ENCODE measurements at regions not wholly inside any gene's neighbourhood (a gene's known extent, or its start where the extent isn't known, plus 50 kb on each side); places are given as distances from the start of the nearest gene placed in this dataset.
"Not testable (repeated sequence)": the region's sequence is repeated elsewhere in the genome, so short reads cannot be mapped to it uniquely, and the experiment has no call there.

DNA sequence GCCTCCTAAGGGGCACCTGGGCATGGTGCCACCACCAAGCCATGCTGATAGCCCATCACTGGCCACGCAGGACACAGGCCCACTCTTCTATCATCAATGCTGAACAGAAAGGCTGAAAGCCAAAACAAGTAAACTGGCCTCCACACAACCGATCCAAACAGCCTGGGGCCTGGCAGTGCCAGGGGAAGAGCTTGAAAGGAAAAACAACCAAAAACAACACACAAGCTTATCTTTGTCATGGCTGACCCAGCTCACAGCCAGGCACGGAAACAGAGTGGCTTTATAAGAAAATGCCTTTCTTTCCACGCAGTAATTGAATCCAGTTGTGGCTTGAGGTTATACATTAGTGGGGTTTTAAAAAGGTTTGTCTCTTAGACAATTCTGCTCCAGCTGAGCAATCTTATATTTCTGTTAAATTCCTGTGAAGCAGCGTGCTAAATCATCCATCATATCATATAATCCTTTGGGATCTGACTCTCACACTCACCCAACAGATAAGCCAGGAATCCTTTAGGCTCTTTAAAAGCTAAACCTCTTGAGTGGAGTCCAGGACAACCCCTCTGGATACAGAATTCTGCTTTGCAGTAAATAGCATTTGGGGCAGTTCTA lies 65.4 kb upstream of the SLC22A16 start:
- TF ChIP-seq POLR2A (IDR thresholded peaks at IDR 0.05) = no peak
- TF ChIP-seq, protein P1, sequence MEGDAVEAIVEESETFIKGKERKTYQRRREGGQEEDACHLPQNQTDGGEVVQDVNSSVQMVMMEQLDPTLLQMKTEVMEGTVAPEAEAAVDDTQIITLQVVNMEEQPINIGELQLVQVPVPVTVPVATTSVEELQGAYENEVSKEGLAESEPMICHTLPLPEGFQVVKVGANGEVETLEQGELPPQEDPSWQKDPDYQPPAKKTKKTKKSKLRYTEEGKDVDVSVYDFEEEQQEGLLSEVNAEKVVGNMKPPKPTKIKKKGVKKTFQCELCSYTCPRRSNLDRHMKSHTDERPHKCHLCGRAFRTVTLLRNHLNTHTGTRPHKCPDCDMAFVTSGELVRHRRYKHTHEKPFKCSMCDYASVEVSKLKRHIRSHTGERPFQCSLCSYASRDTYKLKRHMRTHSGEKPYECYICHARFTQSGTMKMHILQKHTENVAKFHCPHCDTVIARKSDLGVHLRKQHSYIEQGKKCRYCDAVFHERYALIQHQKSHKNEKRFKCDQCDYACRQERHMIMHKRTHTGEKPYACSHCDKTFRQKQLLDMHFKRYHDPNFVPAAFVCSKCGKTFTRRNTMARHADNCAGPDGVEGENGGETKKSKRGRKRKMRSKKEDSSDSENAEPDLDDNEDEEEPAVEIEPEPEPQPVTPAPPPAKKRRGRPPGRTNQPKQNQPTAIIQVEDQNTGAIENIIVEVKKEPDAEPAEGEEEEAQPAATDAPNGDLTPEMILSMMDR (IDR thresholded peaks at IDR 0.05) = no peak
- intact Hi-C loops (cut with DNase I; ENCODE audit: low total_unique reads) = no loop called here
- no peak overlapping the region for H3K4me3 ChIP-seq (ENCODE audit: low read depth, poor library complexity, severe bottlenecking)
- DNase-seq (ENCODE audit: low spot score in 2 of 2) = no peak
- WGBS, 2 donors = 58 to 76% methylated on average over 5 of the region's 5 CpGs

DNA sequence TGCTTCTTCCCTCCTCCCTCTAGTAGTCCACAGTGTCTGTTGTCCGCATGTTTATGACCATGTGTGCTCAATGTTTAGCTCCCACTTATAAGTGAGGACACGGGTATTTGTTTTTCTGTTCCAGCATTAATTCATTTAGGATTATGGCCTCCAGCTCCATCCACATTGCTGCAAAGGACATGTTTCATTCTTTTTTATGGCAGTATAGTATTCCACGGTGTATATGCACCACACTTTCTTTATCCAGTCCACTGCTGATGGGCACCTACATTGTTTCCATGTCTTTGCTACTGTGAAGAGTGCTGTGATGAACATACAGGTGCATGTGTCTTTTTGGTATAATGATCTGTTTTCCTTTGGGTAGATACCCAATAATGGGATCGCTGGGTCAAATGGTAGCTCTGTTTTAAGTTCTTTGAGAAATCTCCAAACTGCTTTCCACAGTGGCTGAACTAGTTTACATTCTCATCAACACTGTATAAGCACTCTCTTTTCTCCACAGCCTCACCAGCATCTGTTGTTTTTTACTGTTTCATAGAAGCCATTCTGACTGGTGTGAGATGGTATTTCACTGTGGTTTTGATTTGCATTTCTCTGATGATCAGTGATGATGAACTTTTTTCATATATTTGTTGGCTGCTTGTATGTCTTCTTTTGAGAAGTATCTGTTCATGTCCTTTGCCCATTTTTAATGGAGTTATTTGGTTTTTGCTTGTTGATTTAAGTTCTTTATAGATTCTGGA lies 63.0 kb upstream of the SLC22A16 start:
- intact Hi-C loops (cut with DNase I; ENCODE audit: low total_unique reads); H3K4me3 ChIP-seq (ENCODE audit: low read depth, poor library complexity, severe bottlenecking); DNase-seq (ENCODE audit: low spot score in 2 of 2): not testable (repeated sequence)
- 96 to 98% methylated on average over 4 of the region's 4 CpGs for WGBS, 2 donors

DNA sequence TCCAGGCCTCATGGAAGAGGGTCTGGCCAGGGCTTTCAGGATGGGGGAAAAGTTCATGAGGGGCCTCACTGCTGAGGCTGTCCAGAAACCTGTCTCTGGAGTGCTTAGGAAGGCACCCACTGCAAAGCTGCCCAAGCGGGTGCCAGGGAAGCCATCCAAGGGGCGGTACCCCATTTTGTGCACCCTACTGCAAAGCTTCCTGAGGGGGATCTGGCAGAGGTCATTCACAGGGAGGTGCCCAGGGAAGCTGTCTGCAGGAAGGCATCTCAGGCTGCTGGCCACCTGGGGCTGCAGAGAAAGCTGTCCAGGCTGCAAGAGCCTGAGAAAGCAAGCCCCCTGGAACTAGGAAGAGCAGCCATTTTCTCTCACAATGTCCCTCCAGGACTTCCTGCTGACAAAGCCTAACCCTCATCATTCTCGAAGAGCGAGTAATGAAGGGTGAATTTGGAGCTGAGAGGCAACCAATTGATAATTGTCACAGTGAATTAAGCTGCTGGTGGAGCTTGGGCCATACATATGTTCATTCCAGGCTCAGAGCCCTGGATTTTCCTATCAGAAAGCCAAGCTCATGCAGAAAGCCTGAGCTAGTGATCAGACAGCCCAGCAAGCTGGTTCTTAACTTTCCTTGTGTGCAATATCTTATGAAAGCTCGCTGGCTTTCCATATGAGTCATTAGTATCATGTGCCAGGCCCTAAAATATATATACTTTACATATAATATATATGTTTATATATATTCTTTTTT lies 62.2 kb upstream of the SLC22A16 start:
- no peak for DNase-seq (ENCODE audit: low spot score in 2 of 2)
- WGBS, 2 donors = 81 to 83% methylated on average over 4 to 5 of the region's 5 CpGs
- H3K4me3 ChIP-seq (ENCODE audit: low read depth, poor library complexity, severe bottlenecking) = no peak overlapping the region
- intact Hi-C loops (cut with DNase I; ENCODE audit: low total_unique reads) = no loop called here
- TF ChIP-seq, protein P1 (IDR thresholded peaks at IDR 0.05) = no peak
- TF ChIP-seq POLR2A (IDR thresholded peaks at IDR 0.05) = no peak

DNA sequence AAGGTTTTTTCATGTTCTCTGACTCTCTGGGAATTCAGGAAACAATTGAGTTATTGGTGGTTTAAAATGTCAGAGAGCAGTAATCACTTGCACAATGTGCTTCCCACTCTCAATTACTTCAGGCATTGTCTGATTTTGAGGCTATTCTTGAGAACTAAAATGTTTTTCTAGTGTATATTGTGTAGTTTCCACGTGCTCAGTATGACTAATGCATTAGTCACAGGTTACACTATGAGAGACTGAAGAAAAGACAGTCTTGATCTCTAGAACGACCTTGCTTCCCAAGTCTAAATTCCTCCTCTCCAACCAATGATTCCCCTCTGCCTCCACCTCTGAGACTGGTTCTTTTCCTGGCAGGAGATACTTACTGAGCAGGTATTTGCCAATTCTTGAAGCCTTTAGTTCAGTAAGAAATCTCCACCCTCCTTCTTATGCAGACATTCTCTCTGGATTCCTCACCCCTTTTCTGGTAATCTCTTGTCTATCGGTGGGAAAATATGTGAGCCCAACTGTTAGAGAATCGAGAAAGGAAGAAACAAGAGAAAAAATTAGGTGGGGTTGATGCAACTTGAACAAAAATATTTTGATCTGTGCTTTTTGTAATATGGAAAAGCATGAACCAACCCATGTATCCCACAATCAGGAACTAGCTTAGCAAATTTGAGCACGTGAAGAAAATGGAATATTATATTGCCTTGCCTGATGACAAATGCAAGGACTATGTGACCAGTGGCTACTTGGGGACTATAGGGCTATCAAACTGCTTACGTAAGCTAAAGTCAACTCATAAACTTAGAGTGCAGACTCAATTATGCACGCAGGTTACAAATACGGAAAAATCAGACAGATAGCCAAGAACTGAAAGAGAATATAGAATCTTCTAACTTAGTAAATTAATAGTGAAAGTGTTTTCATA lies 61.1 kb upstream of the SLC22A16 start:
- TF ChIP-seq, protein P1 (IDR thresholded peaks at IDR 0.05) = no peak
- TF ChIP-seq POLR2A (IDR thresholded peaks at IDR 0.05) = no peak
- WGBS, 2 donors = 44 to 46% methylated on average over 8 of the region's 8 CpGs
- DNase-seq (ENCODE audit: low spot score in 2 of 2) = no peak
- H3K4me3 ChIP-seq (ENCODE audit: low read depth, poor library complexity, severe bottlenecking) = no peak overlapping the region
- intact Hi-C loops (cut with DNase I; ENCODE audit: low total_unique reads) = no loop called here

DNA sequence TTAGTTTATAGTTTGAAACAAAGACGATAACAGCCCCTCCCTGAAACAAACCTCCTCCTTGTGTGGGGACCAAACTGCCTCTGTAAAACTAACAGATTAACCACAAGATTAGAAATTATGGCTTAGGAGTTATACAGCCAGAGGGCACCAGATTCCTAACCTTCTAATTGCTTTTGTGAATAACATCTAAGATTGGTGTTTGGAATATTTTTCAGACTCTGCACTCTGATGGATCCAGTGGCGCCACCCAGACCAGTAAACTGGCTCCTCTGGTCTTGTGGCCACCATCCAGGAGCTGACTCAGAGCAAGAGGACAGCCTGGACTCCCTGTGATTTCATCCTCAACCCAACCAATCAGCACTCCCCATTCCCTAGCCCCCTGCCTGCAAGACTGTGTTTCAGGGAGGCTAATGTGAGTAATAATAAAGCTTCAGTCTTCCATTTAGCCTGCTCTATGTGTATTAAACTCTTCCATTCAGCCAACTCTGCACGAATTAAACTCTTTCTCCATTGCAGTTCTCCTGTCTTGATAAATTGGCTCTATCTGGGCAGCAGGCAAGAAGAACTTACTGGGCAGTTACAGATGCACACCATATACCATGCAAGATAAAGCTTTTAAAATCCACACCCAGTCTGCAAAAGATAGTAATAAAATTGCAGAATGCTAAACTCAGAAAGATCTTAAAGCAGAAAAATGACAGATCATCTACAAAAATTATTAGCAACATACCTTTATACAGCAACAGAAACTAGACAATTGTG lies 58.5 kb upstream of the SLC22A16 start:
- no peak for DNase-seq (ENCODE audit: low spot score in 2 of 2)
- TF ChIP-seq, protein P1 (IDR thresholded peaks at IDR 0.05) = no peak
- TF ChIP-seq POLR2A (IDR thresholded peaks at IDR 0.05) = no peak
- intact Hi-C loops (cut with DNase I; ENCODE audit: low total_unique reads) = no loop called here
- no peak overlapping the region for H3K4me3 ChIP-seq (ENCODE audit: low read depth, poor library complexity, severe bottlenecking)
- 67 to 68% methylated on average over 3 of the region's 3 CpGs for WGBS, 2 donors

Data from lower leg skin (tissue), 4 donors.